ENCODE measurements at regions not wholly inside any gene's neighbourhood (a gene's known extent, or its start where the extent isn't known, plus 50 kb on each side); places are given as distances from the start of the nearest gene placed in this dataset.
"Not testable (repeated sequence)": the region's sequence is repeated elsewhere in the genome, so short reads cannot be mapped to it uniquely, and the experiment has no call there.

- no peak for DNase-seq (ENCODE audit: low spot score)
- TF ChIP-seq CTCF (IDR thresholded peaks at IDR 0.05; ENCODE audit: borderline replicate concordance, control extremely low read depth, extremely low read depth, insufficient read depth, missing control alignments) = no peak
- in situ Hi-C loops (cut with MboI; ENCODE audit: low sequenced_read_pairs, unreplicated experiment) = no loop called here
Measured at GRCh38 chr11:71158936-71159335, 93.4 kb downstream of the SHANK2 start.

GRCh38 chr11:71157676-71158075, 94.7 kb downstream of the SHANK2 start:
- DNase-seq (ENCODE audit: low spot score); in situ Hi-C loops (cut with MboI; ENCODE audit: low sequenced_read_pairs, unreplicated experiment): not testable (repeated sequence)

- DNase-seq (ENCODE audit: low spot score) = no peak
- in situ Hi-C loops (cut with MboI; ENCODE audit: low sequenced_read_pairs, unreplicated experiment) = no loop called here
- TF ChIP-seq CTCF (IDR thresholded peaks at IDR 0.05; ENCODE audit: borderline replicate concordance, control extremely low read depth, extremely low read depth, insufficient read depth, missing control alignments) = no peak
Measured at GRCh38 chr11:71156301-71156700, 96.1 kb downstream of the SHANK2 start.

- in situ Hi-C loops (cut with MboI; ENCODE audit: low sequenced_read_pairs, unreplicated experiment) = no loop called here
- TF ChIP-seq CTCF (IDR thresholded peaks at IDR 0.05; ENCODE audit: borderline replicate concordance, control extremely low read depth, extremely low read depth, insufficient read depth, missing control alignments) = no peak
Measured at GRCh38 chr11:71155846-71156245, 96.5 kb downstream of the SHANK2 start.

GRCh38 chr11:71154261-71154805, 98.0 kb downstream of the SHANK2 start:
- in situ Hi-C loops (cut with MboI; ENCODE audit: low sequenced_read_pairs, unreplicated experiment) = no loop called here
- no peak for TF ChIP-seq CTCF (IDR thresholded peaks at IDR 0.05; ENCODE audit: borderline replicate concordance, control extremely low read depth, extremely low read depth, insufficient read depth, missing control alignments)
- DNase-seq (ENCODE audit: low spot score) = no peak

More at GRCh38 chr11:71155846-71156245, 96.5 kb downstream of the SHANK2 start:
- DNase-seq (ENCODE audit: low spot score) = no peak

GRCh38 chr11:71153005-71153390, 99.4 kb downstream of the SHANK2 start:
- DNase-seq (ENCODE audit: low spot score) = no peak
- no peak for TF ChIP-seq CTCF (IDR thresholded peaks at IDR 0.05; ENCODE audit: borderline replicate concordance, control extremely low read depth, extremely low read depth, insufficient read depth, missing control alignments)
- in situ Hi-C loops (cut with MboI; ENCODE audit: low sequenced_read_pairs, unreplicated experiment) = no loop called here

- in situ Hi-C loops (cut with MboI; ENCODE audit: low sequenced_read_pairs, unreplicated experiment) = not testable (repeated sequence)
Measured at GRCh38 chr11:71152312-71153004, 99.9 kb downstream of the SHANK2 start.

More at GRCh38 chr11:71152312-71153004, 99.9 kb downstream of the SHANK2 start:
- not testable (repeated sequence) for DNase-seq (ENCODE audit: low spot score)
